ENCODE measurements at regions not wholly inside any gene's neighbourhood (a gene's known extent, or its start where the extent isn't known, plus 50 kb on each side); places are given as distances from the start of the nearest gene placed in this dataset.

- no peak for TF ChIP-seq POLR2AphosphoS5 (IDR thresholded peaks at IDR 0.05)
- TF ChIP-seq, protein P1, sequence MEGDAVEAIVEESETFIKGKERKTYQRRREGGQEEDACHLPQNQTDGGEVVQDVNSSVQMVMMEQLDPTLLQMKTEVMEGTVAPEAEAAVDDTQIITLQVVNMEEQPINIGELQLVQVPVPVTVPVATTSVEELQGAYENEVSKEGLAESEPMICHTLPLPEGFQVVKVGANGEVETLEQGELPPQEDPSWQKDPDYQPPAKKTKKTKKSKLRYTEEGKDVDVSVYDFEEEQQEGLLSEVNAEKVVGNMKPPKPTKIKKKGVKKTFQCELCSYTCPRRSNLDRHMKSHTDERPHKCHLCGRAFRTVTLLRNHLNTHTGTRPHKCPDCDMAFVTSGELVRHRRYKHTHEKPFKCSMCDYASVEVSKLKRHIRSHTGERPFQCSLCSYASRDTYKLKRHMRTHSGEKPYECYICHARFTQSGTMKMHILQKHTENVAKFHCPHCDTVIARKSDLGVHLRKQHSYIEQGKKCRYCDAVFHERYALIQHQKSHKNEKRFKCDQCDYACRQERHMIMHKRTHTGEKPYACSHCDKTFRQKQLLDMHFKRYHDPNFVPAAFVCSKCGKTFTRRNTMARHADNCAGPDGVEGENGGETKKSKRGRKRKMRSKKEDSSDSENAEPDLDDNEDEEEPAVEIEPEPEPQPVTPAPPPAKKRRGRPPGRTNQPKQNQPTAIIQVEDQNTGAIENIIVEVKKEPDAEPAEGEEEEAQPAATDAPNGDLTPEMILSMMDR (IDR thresholded peaks at IDR 0.05): no peak
Measured at GRCh38 chr3:24764236-24764915, 269.7 kb upstream of the THRB start.

Data from suprapubic skin (tissue), 3 donors.